ENCODE measurements at regions not wholly inside any gene's neighbourhood (a gene's known extent, or its start where the extent isn't known, plus 50 kb on each side); places are given as distances from the start of the nearest gene placed in this dataset.

DNA sequence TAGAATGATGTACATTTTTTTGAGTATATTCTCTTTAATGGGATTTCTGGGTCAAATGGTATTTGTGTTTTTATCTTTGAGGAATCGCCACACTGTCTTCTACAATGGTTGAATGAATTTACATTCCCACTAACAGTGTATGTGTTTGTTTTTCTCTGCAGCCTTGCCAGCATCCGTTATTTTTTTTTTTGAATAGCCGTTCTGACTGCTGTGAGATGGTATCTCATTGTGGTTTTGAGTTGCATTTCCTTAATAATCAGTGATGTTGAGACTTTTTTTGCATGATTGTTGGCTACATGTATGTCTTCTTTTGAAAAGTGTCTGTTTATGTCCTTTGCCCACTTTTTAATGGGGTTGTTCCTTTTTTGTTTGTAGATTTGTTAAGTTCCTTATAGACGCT lies 172.7 kb upstream of the CDH8 start:
- TF ChIP-seq, protein P1, sequence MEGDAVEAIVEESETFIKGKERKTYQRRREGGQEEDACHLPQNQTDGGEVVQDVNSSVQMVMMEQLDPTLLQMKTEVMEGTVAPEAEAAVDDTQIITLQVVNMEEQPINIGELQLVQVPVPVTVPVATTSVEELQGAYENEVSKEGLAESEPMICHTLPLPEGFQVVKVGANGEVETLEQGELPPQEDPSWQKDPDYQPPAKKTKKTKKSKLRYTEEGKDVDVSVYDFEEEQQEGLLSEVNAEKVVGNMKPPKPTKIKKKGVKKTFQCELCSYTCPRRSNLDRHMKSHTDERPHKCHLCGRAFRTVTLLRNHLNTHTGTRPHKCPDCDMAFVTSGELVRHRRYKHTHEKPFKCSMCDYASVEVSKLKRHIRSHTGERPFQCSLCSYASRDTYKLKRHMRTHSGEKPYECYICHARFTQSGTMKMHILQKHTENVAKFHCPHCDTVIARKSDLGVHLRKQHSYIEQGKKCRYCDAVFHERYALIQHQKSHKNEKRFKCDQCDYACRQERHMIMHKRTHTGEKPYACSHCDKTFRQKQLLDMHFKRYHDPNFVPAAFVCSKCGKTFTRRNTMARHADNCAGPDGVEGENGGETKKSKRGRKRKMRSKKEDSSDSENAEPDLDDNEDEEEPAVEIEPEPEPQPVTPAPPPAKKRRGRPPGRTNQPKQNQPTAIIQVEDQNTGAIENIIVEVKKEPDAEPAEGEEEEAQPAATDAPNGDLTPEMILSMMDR (IDR thresholded peaks at IDR 0.05; ENCODE audit: insufficient read depth, low read length), result no peak
- no peak for TF ChIP-seq POLR2AphosphoS5 (IDR thresholded peaks at IDR 0.05; ENCODE audit: low read depth)
- TF ChIP-seq, protein P2, sequence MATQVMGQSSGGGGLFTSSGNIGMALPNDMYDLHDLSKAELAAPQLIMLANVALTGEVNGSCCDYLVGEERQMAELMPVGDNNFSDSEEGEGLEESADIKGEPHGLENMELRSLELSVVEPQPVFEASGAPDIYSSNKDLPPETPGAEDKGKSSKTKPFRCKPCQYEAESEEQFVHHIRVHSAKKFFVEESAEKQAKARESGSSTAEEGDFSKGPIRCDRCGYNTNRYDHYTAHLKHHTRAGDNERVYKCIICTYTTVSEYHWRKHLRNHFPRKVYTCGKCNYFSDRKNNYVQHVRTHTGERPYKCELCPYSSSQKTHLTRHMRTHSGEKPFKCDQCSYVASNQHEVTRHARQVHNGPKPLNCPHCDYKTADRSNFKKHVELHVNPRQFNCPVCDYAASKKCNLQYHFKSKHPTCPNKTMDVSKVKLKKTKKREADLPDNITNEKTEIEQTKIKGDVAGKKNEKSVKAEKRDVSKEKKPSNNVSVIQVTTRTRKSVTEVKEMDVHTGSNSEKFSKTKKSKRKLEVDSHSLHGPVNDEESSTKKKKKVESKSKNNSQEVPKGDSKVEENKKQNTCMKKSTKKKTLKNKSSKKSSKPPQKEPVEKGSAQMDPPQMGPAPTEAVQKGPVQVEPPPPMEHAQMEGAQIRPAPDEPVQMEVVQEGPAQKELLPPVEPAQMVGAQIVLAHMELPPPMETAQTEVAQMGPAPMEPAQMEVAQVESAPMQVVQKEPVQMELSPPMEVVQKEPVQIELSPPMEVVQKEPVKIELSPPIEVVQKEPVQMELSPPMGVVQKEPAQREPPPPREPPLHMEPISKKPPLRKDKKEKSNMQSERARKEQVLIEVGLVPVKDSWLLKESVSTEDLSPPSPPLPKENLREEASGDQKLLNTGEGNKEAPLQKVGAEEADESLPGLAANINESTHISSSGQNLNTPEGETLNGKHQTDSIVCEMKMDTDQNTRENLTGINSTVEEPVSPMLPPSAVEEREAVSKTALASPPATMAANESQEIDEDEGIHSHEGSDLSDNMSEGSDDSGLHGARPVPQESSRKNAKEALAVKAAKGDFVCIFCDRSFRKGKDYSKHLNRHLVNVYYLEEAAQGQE (IDR thresholded peaks at IDR 0.05; ENCODE audit: insufficient replicate concordance, low read depth), result no peak
- no peak for TF ChIP-seq GABPA (IDR thresholded peaks at IDR 0.05; ENCODE audit: low read depth)

Data from HL-60 (cell line).